HFF-Myc (cell line): ENCODE measurements at regions not wholly inside any gene's neighbourhood (a gene's known extent, or its start where the extent isn't known, plus 50 kb on each side); places are given as distances from the start of the nearest gene placed in this dataset.

Source experiments
- DNase-seq: peaks from one replicate; pipeline ENCODE4 v3.0.0-alpha.2; 2011; ENCODE audit warnings: low read depth; ENCODE audit errors: extremely low read depth
- H3K4me3 ChIP-seq: replicated peaks from 2 replicates; pipeline ENCODE4 v1.5.1; 2011; ENCODE audit warnings: low read depth, mild to moderate bottlenecking, control low read depth, low read length
- TF ChIP-seq, protein P1 (sequence below): IDR thresholded peaks from 2 replicates; pipeline ENCODE4 v1.5.1; 2012; ENCODE audit warnings: mild to moderate bottlenecking, low read depth, low read length, control low read depth; ENCODE audit errors: missing control alignments

DNA sequence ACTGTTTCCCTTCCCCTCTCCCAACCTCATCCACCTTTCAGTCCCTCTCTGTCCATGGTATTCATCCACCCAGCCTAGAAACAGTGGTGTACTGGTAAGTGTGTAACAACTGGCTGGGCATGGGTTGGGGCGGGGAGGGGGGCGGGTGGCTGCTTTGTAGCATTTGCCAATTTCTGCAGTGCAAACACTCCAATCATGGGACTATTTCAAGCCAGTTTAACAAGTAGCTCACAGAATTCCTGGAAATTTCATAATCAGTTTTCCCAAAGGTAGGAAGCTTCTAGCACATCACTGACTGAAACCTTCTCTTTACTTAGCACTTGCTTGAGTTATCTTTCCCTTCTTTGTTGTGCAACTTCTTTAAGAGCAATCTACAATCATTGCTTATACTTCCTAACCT lies 100.8 kb upstream of the WASF3 start:
- TF ChIP-seq, protein P1, sequence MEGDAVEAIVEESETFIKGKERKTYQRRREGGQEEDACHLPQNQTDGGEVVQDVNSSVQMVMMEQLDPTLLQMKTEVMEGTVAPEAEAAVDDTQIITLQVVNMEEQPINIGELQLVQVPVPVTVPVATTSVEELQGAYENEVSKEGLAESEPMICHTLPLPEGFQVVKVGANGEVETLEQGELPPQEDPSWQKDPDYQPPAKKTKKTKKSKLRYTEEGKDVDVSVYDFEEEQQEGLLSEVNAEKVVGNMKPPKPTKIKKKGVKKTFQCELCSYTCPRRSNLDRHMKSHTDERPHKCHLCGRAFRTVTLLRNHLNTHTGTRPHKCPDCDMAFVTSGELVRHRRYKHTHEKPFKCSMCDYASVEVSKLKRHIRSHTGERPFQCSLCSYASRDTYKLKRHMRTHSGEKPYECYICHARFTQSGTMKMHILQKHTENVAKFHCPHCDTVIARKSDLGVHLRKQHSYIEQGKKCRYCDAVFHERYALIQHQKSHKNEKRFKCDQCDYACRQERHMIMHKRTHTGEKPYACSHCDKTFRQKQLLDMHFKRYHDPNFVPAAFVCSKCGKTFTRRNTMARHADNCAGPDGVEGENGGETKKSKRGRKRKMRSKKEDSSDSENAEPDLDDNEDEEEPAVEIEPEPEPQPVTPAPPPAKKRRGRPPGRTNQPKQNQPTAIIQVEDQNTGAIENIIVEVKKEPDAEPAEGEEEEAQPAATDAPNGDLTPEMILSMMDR, result no peak
- no peak for DNase-seq

DNA sequence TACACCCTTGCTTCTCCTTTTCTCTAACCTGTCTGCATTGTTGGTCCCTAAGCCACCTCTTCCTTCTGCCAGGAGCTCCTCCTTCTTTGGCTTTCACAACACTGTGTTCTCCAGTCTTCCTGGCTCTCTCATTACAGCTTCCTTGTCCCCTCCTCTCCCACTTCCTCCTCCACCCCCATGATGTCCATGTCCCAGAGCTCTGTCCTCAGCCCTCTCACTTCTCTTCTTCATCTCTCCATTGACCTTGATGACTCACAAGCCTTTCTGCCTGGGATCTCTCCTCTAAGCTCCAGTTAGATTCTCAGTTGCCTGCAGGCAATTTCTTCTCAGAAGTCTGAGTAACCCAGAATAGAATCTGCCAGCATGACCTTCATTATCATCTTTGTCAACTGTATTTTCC lies 100.3 kb upstream of the WASF3 start:
- H3K4me3 ChIP-seq, result no peak overlapping the region
- no peak for DNase-seq
- TF ChIP-seq, protein P1, result no peak

More for the DNA sequence above, 100.8 kb upstream of the WASF3 start:
- H3K4me3 ChIP-seq, result no peak overlapping the region

DNA sequence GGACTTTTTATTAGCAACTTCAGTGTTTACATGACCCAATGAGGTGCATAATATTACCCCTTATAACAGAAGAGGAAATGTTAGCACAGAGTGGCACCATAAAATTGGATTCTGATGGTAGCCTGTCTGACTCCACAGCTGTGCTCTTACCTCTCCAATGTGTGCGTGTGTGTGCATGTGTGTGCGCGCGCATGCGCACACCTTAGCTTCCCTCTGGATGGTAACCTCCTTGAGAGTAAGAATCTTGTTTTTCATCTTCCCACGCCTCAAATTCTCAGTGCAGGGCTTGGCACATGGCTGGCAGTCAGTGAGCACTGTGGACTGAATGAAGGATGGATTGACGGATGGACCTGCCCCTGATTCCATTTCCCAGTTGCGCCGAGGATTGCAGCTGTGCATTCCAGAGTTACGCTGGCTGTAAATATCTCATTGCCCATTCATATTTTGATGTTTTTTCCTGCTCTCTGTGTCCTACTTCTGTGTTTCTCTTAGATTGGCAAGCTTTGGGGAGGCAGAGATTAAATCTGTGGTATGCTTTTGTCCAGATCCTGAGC lies 99.2 kb upstream of the WASF3 start:
- TF ChIP-seq, protein P1, result no peak
- no peak for DNase-seq
- H3K4me3 ChIP-seq, result no peak overlapping the region

DNA sequence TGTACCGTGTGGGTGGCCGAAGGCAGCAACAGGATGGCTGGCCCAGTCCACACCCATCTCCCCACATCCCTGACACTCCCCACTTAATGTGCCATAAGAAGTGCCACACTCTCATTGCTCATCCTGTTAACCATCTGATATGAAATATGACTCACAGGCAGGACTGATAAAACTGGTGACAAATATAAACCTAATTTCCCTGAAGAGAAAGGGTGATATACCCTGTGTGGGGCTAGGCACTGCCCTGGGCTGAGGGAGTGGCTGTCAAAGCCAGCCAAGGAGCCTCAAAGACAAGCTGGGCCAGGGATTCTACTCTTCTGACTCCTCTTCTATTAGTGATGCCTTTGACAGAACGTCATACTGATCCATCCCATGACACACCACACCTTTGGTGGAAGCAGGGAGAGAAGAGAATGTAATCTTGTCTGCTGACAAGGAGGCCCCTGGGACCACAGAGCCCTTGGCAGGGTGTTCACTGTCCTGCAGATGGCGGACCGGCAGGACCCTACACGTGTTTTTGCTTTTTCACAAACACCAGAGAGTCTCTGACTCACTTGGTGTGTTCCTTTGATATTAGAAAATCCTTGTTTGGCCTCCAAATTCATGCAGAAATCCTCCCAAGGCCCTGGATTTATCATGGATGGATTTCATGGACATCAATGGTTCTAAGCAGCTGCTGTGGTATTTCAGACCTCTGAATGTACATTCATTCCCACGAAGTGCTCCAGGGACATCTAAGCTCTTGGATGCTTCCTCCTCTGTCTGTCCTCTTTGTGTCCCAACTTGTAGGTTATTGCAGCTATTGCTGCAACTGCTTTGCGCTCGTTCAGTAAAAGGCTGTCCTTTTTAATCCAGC lies 98.0 kb upstream of the WASF3 start:
- DNase-seq, result no peak
- TF ChIP-seq, protein P1, result no peak
- no peak overlapping the region for H3K4me3 ChIP-seq

DNA sequence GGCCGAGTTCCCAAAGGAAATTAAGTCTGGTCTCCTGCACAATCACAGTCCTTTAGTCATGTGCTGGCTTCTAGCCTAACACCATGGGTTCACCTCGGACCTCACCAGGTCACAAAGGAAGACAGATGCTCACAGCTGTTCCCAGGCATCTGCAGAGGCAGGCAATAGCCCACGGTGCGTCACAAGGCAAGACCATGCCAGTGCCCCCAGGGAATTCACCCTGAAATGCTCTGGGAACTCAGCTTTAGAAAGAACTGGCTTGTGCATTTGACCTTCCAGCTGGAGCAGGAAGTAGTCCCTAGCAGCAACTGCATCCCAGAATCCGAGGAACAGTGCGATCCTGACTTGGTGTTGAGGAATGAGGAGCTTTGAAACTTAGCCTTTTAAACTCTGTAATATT lies 96.8 kb upstream of the WASF3 start:
- TF ChIP-seq, protein P1, result no peak
- no peak overlapping the region for H3K4me3 ChIP-seq
- no peak for DNase-seq

DNA sequence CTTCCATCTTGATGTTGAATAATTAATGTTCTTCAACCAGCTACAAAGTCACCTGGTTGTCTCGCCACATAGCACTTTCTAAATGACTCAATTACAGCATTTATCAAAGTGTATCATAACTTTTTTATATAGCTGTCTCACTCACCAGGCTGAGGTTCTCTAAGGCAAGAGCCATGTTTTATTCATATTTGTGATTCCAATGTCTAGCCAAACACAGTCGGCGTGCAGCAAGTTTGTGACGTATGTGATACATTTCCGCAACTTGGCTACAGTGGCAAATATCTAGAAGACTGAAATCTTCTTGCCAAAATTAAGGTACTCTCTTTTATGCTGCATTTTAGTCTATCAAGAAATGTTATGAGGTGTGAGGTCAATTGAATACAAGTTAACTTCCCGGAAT lies 94.2 kb upstream of the WASF3 start:
- no peak for DNase-seq
- H3K4me3 ChIP-seq, result no peak overlapping the region
- TF ChIP-seq, protein P1, result no peak
